GM20431 (cell line): ENCODE measurements at regions not wholly inside any gene's neighbourhood (a gene's known extent, or its start where the extent isn't known, plus 50 kb on each side); places are given as distances from the start of the nearest gene placed in this dataset.

ENCODE experiments used
- in situ Hi-C: fragments of 300-500 bp; cut with MseI, MboI; formaldehyde crosslinking; loops from one replicate; pipeline ENCODE4 v1.15.0; 2020; ENCODE audit warnings: low sequenced_read_pairs; ENCODE audit not compliant: unreplicated experiment

GRCh38 chr11:98952107-98952506 is 68.6 kb upstream of the CNTN5 start:
- in situ Hi-C loops: no loop called here

GRCh38 chr11:98955551-98955950 is 65.2 kb upstream of the CNTN5 start:
- in situ Hi-C loops: no loop called here

- in situ Hi-C loops: no loop called here
Observed at GRCh38 chr11:98964146-98964545, 56.6 kb upstream of the CNTN5 start.

- in situ Hi-C loops: no loop called here
Observed at GRCh38 chr11:98965358-98965757, 55.4 kb upstream of the CNTN5 start.

DNA sequence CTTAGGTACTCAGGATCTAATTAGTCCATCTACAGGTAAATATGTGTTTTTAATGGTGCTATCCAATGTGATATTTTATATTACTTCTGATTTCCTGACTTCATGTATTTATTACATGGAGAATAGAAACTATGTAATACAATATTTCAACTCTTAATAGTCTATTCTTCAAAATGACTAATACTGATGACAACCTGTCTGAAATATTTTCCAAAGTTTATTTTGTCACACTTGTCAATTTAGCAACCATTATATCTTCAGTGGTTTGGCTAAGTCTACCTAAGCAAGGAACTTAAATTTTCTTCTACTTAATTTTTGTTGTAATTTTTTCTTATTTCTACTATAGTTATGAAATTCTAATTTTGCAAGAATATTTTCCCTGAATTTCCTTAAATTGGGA is 55.0 kb upstream of the CNTN5 start:
- in situ Hi-C loops: no loop called here

- in situ Hi-C loops: no loop called here
Observed at GRCh38 chr11:98967005-98967404, 53.7 kb upstream of the CNTN5 start.
